ENCODE measurements at regions not wholly inside any gene's neighbourhood (a gene's known extent, or its start where the extent isn't known, plus 50 kb on each side); places are given as distances from the start of the nearest gene placed in this dataset.

- H3K4me1 ChIP-seq (ENCODE audit: control insufficient read depth, insufficient read depth, low read length): no peaks in the 10 kb centered on the region
- H3K27me3 Mint-ChIP-seq (ENCODE audit: insufficient read depth): no peaks in the 10 kb centered on the region
- DNase-seq: no peak
- no peaks in the 10 kb centered on the region for H3K9me3 Mint-ChIP-seq
- no peaks in the 10 kb centered on the region for H3K36me3 Mint-ChIP-seq (ENCODE audit: low read depth)
- H3K27ac ChIP-seq (ENCODE audit: low read depth, low read length): no peak overlapping the region
- H3K9ac ChIP-seq (ENCODE audit: extremely low read depth, low read length, poor library complexity, severe bottlenecking): no peak overlapping the region
- peaks cover 7% of the 10 kb centered on the region for H3K4me1 Mint-ChIP-seq
- H3K27ac Mint-ChIP-seq: no peak overlapping the region
- no peak overlapping the region for H3K4me3 Mint-ChIP-seq
- H3K4me3 ChIP-seq (ENCODE audit: low read length): no peak overlapping the region
- H3K36me3 ChIP-seq (ENCODE audit: control insufficient read depth, insufficient read depth, low read length): no peaks in the 10 kb centered on the region
- peaks cover 8% of the 10 kb centered on the region for H3K9me3 ChIP-seq (ENCODE audit: control insufficient read depth, low read length)
- no peak for TF ChIP-seq CTCF (conservative IDR thresholded peaks at IDR 0.05)
- WGBS, 2 experiments (ENCODE audit: insufficient coverage in 1 of 2, insufficient read length in 1 of 2): 92 to 94% methylated on average over 2 to 3 of the region's 3 CpGs
- no peaks in the 10 kb centered on the region for H3K27me3 ChIP-seq (ENCODE audit: control insufficient read depth, insufficient read depth, low read length, poor library complexity, severe bottlenecking)
Measured at GRCh38 chr9:115758441-115758840, 395.1 kb upstream of the PAPPA start.

DNA sequence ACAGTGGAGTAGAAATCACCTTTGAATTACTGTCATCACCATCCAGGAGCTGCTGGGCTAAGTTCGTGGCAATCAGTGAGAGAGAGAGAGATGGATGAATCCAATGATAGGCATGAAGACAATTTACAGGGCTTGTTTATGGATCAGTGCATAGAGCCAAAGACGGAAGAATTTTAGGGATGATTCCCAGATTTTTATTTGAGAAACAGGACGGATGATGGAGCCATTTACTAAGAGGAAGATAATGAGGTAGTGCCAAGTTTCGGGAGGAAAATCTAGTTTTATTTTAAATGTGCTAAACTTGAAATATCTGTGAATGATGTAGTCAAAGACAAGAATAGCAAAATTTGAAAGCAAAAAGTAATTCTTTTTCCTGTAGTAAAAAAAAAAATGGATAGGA lies 394.2 kb upstream of the PAPPA start:
- H3K27ac Mint-ChIP-seq: no peak overlapping the region
- H3K4me3 ChIP-seq (ENCODE audit: low read length): no peak overlapping the region
- no peaks in the 10 kb centered on the region for H3K36me3 Mint-ChIP-seq (ENCODE audit: low read depth)
- H3K4me1 ChIP-seq (ENCODE audit: control insufficient read depth, insufficient read depth, low read length): no peaks in the 10 kb centered on the region
- no peaks in the 10 kb centered on the region for H3K27me3 Mint-ChIP-seq (ENCODE audit: insufficient read depth)
- no peak overlapping the region for H3K4me3 Mint-ChIP-seq
- TF ChIP-seq CTCF (conservative IDR thresholded peaks at IDR 0.05): no peak
- DNase-seq: no peak
- peaks cover 8% of the 10 kb centered on the region for H3K9me3 ChIP-seq (ENCODE audit: control insufficient read depth, low read length)
- no peaks in the 10 kb centered on the region for H3K27me3 ChIP-seq (ENCODE audit: control insufficient read depth, insufficient read depth, low read length, poor library complexity, severe bottlenecking)
- 92 to 95% methylated on average over 4 of the region's 4 CpGs for WGBS, 2 experiments (ENCODE audit: insufficient coverage in 1 of 2, insufficient read length in 1 of 2)
- peaks cover 7% of the 10 kb centered on the region for H3K4me1 Mint-ChIP-seq
- H3K9me3 Mint-ChIP-seq: no peaks in the 10 kb centered on the region
- H3K27ac ChIP-seq (ENCODE audit: low read depth, low read length): no peak overlapping the region
- no peaks in the 10 kb centered on the region for H3K36me3 ChIP-seq (ENCODE audit: control insufficient read depth, insufficient read depth, low read length)
- no peak overlapping the region for H3K9ac ChIP-seq (ENCODE audit: extremely low read depth, low read length, poor library complexity, severe bottlenecking)

- no peaks in the 10 kb centered on the region for H3K36me3 ChIP-seq (ENCODE audit: control insufficient read depth, insufficient read depth, low read length)
- no peak for DNase-seq
- H3K9me3 Mint-ChIP-seq: no peaks in the 10 kb centered on the region
- no peaks in the 10 kb centered on the region for H3K27me3 ChIP-seq (ENCODE audit: control insufficient read depth, insufficient read depth, low read length, poor library complexity, severe bottlenecking)
- no peak for TF ChIP-seq CTCF (conservative IDR thresholded peaks at IDR 0.05)
- H3K4me3 ChIP-seq (ENCODE audit: low read length): no peak overlapping the region
- no peaks in the 10 kb centered on the region for H3K27me3 Mint-ChIP-seq (ENCODE audit: insufficient read depth)
- H3K27ac Mint-ChIP-seq: no peak overlapping the region
- H3K9me3 ChIP-seq (ENCODE audit: control insufficient read depth, low read length): peaks cover 8% of the 10 kb centered on the region
- no peaks in the 10 kb centered on the region for H3K4me1 ChIP-seq (ENCODE audit: control insufficient read depth, insufficient read depth, low read length)
- no peak overlapping the region for H3K4me3 Mint-ChIP-seq
- no peak overlapping the region for H3K9ac ChIP-seq (ENCODE audit: extremely low read depth, low read length, poor library complexity, severe bottlenecking)
- peaks cover 7% of the 10 kb centered on the region for H3K4me1 Mint-ChIP-seq
- no peak overlapping the region for H3K27ac ChIP-seq (ENCODE audit: low read depth, low read length)
- 93 to 100% methylated on average over 1 of the region's 1 CpG for WGBS, 2 experiments (ENCODE audit: insufficient coverage in 1 of 2, insufficient read length in 1 of 2)
- no peaks in the 10 kb centered on the region for H3K36me3 Mint-ChIP-seq (ENCODE audit: low read depth)
Measured at GRCh38 chr9:115764645-115765044, 388.9 kb upstream of the PAPPA start.

Measured in endodermal cell (in vitro differentiated cells).